ENCODE measurements at regions not wholly inside any gene's neighbourhood (a gene's known extent, or its start where the extent isn't known, plus 50 kb on each side); places are given as distances from the start of the nearest gene placed in this dataset.

DNA sequence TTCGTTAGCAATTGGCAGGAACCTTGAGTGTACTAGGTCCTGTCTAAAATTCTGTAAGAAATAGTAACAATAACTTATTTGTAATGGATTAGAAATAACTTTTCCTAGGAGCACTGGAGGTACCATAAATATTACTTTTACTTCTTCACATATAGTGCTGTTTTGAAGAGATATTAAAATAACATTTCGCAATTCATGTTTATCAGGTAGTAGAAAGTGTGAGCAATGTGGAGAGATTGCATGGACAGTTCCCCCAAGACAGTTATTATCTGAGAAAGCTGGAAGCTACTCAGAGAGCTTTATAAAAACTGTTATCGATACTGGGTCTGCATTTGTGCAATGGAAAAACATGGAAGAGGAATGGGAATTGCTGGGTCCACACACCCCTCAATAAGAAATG, 128.5 kb upstream of the KIF26B start:
- CTCF ChIA-PET, result no interaction called here
- TF ChIP-seq NFRKB (IDR thresholded peaks at IDR 0.05) (no peak), L3MBTL2 (conservative IDR thresholded peaks at IDR 0.05) (no peak), CTBP1 (IDR thresholded peaks at IDR 0.05; ENCODE audit: borderline replicate concordance) (no peak), ELF4 (IDR thresholded peaks at IDR 0.05) (no peak), SUZ12 (IDR thresholded peaks at IDR 0.05) (no peak), ARNT (IDR thresholded peaks at IDR 0.05) (no peak), LEF1 (IDR thresholded peaks at IDR 0.05; ENCODE audit: borderline replicate concordance) (no peak)
- POLR2A ChIA-PET, result interaction anchor here (1.1 kb wide), 1 partner anchor 163 kb away, joined by 3 read pairs; no protein-coding TSS in a partner anchor
- no peak for DNase-seq (ENCODE audit: extremely low spot score)

GRCh38 chr1:245025525-245025924, 129.3 kb upstream of the KIF26B start:
- CTCF ChIA-PET, result no interaction called here
- DNase-seq (ENCODE audit: extremely low spot score), result no peak
- POLR2A ChIA-PET, result interaction anchor here (1.1 kb wide), 1 partner anchor 163 kb away, joined by 3 read pairs; no protein-coding TSS in a partner anchor
- TF ChIP-seq CTBP1 (IDR thresholded peaks at IDR 0.05; ENCODE audit: borderline replicate concordance) (no peak), FOXK2 (IDR thresholded peaks at IDR 0.05) (no peak), ZNF384 (IDR thresholded peaks at IDR 0.05) (no peak), LEF1 (IDR thresholded peaks at IDR 0.05; ENCODE audit: borderline replicate concordance) (no peak), NFRKB (IDR thresholded peaks at IDR 0.05) (no peak), TARDBP (IDR thresholded peaks at IDR 0.05) (no peak), FOXA1 (IDR thresholded peaks at IDR 0.05) (no peak), ELF4 (IDR thresholded peaks at IDR 0.05) (no peak), ARNT (IDR thresholded peaks at IDR 0.05) (no peak), SP1 (IDR thresholded peaks at IDR 0.05) (no peak), FOXM1 (IDR thresholded peaks at IDR 0.05; ENCODE audit: borderline replicate concordance) (no peak), SUZ12 (IDR thresholded peaks at IDR 0.05) (no peak), L3MBTL2 (conservative IDR thresholded peaks at IDR 0.05) (no peak), HDGF (IDR thresholded peaks at IDR 0.05; ENCODE audit: borderline replicate concordance) (no peak), BHLHE40 (IDR thresholded peaks at IDR 0.05; ENCODE audit: borderline replicate concordance) (no peak)
- TF ChIP-seq, protein P1, sequence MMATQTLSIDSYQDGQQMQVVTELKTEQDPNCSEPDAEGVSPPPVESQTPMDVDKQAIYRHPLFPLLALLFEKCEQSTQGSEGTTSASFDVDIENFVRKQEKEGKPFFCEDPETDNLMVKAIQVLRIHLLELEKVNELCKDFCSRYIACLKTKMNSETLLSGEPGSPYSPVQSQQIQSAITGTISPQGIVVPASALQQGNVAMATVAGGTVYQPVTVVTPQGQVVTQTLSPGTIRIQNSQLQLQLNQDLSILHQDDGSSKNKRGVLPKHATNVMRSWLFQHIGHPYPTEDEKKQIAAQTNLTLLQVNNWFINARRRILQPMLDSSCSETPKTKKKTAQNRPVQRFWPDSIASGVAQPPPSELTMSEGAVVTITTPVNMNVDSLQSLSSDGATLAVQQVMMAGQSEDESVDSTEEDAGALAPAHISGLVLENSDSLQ (IDR thresholded peaks at IDR 0.05), result no peak

DNA sequence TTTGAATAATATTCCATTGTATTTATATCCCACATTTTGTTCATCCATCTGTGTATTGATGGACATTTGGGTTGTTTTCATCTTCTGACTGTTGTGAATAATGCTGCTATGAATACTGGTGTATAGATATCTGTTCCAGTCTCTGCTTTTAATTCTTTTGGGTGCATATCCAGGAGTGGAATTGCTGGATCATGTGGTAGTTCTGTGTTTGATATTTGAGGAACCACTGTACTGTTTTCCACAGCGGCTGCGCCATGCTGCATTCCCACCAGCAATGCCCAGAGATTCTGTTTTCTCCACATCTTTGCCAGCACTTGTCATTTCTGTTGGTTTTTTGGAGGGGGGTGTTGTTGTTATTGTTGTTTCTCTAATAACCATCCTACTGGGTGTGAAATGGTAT, 131.6 kb upstream of the KIF26B start:
- POLR2A ChIA-PET, result interaction anchor here (0.8 kb wide), 1 partner anchor 160 kb away, joined by 3 read pairs; no protein-coding TSS in a partner anchor
- TF ChIP-seq ELF4 (IDR thresholded peaks at IDR 0.05), result no peak
- TF ChIP-seq ZNF384 (IDR thresholded peaks at IDR 0.05), result no peak
- DNase-seq (ENCODE audit: extremely low spot score), result no peak
- CTCF ChIA-PET, result no interaction called here

DNA sequence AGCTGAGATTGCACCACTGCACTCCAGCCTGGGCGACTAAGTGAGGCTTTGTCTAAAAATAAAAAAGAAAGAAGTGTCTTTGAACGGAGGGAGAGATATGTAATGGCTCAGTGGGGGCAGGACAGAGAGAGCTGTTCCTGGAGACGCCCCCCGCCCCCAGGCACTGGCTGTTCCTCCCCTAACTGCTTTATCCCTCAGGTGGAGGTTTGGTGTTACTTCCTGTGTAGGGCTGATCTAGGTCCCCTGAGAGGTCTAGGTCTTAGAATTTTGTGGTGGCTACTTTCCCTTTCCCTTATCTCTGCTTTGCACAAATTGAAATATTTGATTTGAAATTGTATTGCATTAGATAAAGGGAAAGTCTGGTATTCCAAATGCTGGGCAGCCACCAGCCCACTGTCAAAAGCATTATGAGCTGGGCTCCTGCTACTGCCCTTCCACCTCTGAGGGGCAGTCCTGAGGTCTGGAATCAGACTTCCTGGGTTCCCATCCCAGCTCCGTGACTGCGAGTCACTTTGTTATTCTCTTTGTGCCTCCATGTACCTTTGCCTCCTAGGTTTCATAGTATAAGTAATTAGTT, 134.8 kb upstream of the KIF26B start:
- DNase-seq (ENCODE audit: extremely low spot score), result no peak
- TF ChIP-seq ZNF384 (IDR thresholded peaks at IDR 0.05) (no peak), NFRKB (IDR thresholded peaks at IDR 0.05) (no peak), FOXA1 (IDR thresholded peaks at IDR 0.05) (no peak), LEF1 (IDR thresholded peaks at IDR 0.05; ENCODE audit: borderline replicate concordance) (no peak), FOXM1 (IDR thresholded peaks at IDR 0.05; ENCODE audit: borderline replicate concordance) (no peak), TARDBP (IDR thresholded peaks at IDR 0.05) (no peak), FOXK2 (IDR thresholded peaks at IDR 0.05) (no peak), SUZ12 (IDR thresholded peaks at IDR 0.05) (no peak), CTBP1 (IDR thresholded peaks at IDR 0.05; ENCODE audit: borderline replicate concordance) (no peak), SP1 (IDR thresholded peaks at IDR 0.05) (no peak), HDGF (IDR thresholded peaks at IDR 0.05; ENCODE audit: borderline replicate concordance) (no peak), L3MBTL2 (conservative IDR thresholded peaks at IDR 0.05) (no peak), BHLHE40 (IDR thresholded peaks at IDR 0.05; ENCODE audit: borderline replicate concordance) (no peak), ELF4 (IDR thresholded peaks at IDR 0.05) (no peak), ARNT (IDR thresholded peaks at IDR 0.05) (no peak)
- TF ChIP-seq, protein P1 (IDR thresholded peaks at IDR 0.05), result no peak
- ChIA-PET CTCF (interaction anchor here (1.0 kb wide), 1 partner anchor 26 kb away, joined by 3 read pairs; no protein-coding TSS in a partner anchor), POLR2A (no interaction called here)

DNA sequence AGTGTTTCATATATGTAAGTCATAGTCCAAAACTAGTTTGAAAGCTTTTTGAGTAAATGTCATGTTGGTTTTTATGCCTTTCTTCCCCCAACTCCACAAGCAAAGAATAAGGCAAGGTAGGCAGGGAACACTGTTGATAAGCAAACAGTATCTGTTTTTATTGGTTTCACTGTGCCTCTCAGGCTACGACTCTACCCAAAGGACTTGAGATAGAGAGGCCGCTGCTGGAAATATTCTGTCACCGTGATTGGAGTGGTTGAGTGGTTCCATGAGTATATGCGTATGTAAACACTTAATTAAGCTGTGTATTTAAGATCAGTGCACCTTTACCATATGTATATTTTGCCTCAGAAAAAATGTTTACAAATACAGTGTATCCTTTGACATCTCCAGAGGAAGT, 138.1 kb upstream of the KIF26B start:
- TF ChIP-seq L3MBTL2 (conservative IDR thresholded peaks at IDR 0.05), result no peak
- no peak for TF ChIP-seq TARDBP (IDR thresholded peaks at IDR 0.05)
- TF ChIP-seq FOXM1 (IDR thresholded peaks at IDR 0.05; ENCODE audit: borderline replicate concordance), result no peak
- no peak for TF ChIP-seq ARNT (IDR thresholded peaks at IDR 0.05)
- no peak for TF ChIP-seq CTBP1 (IDR thresholded peaks at IDR 0.05; ENCODE audit: borderline replicate concordance)
- TF ChIP-seq FOXA1 (IDR thresholded peaks at IDR 0.05), result no peak
- TF ChIP-seq ZNF384 (IDR thresholded peaks at IDR 0.05), result no peak
- TF ChIP-seq LEF1 (IDR thresholded peaks at IDR 0.05; ENCODE audit: borderline replicate concordance), result no peak
- no peak for TF ChIP-seq NFRKB (IDR thresholded peaks at IDR 0.05)
- no peak for DNase-seq (ENCODE audit: extremely low spot score)
- POLR2A ChIA-PET, result interaction anchor here (0.9 to 1.0 kb wide), 3 partner anchors 42 to 47 kb away, joined by 3 to 4 read pairs (median 3); a partner anchor contains a TSS
- CTCF ChIA-PET, result no interaction called here

- ChIA-PET CTCF (interaction anchor here (1.4 kb wide), 1 partner anchor 214 kb away, joined by 3 read pairs; no protein-coding TSS in a partner anchor), POLR2A (no interaction called here)
- no peak for DNase-seq (ENCODE audit: extremely low spot score)
- no peak for TF ChIP-seq SUZ12 (IDR thresholded peaks at IDR 0.05)
- TF ChIP-seq SP1 (IDR thresholded peaks at IDR 0.05), result no peak
- TF ChIP-seq NFRKB (IDR thresholded peaks at IDR 0.05), result no peak
- TF ChIP-seq TARDBP (IDR thresholded peaks at IDR 0.05), result no peak
- TF ChIP-seq ZNF384 (IDR thresholded peaks at IDR 0.05), result no peak
- TF ChIP-seq, protein P1 (IDR thresholded peaks at IDR 0.05), result no peak
- TF ChIP-seq LEF1 (IDR thresholded peaks at IDR 0.05; ENCODE audit: borderline replicate concordance), result no peak
- TF ChIP-seq ELF4 (IDR thresholded peaks at IDR 0.05), result no peak
- no peak for TF ChIP-seq ARNT (IDR thresholded peaks at IDR 0.05)
- TF ChIP-seq FOXA1 (IDR thresholded peaks at IDR 0.05), result no peak
- no peak for TF ChIP-seq BHLHE40 (IDR thresholded peaks at IDR 0.05; ENCODE audit: borderline replicate concordance)
These were observed 139.8 kb upstream of the KIF26B start for GRCh38 chr1:245015031-245015430.

Measured in HEK293T (cell line).